Muscle of arm (tissue), 1 donor: ENCODE measurements at regions not wholly inside any gene's neighbourhood (a gene's known extent, or its start where the extent isn't known, plus 50 kb on each side); places are given as distances from the start of the nearest gene placed in this dataset.
"Not testable (repeated sequence)": the region's sequence is repeated elsewhere in the genome, so short reads cannot be mapped to it uniquely, and the experiment has no call there.

Experiments used
- DNase-seq: peaks from one replicate; pipeline ENCODE4 v3.0.0-alpha.2; 2013

GRCh38 chr2:7530001-7530400 is 612.8 kb downstream of the RNF144A start:
- DNase-seq: no peak

- DNase-seq: no peak
Observed at GRCh38 chr2:7539077-7539476, 621.9 kb downstream of the RNF144A start.

GRCh38 chr2:7539760-7540159 is 622.5 kb downstream of the RNF144A start:
- DNase-seq: no peak

- DNase-seq: no peak
Observed at GRCh38 chr2:7552825-7553570, 635.8 kb downstream of the RNF144A start.

- DNase-seq: no peak
Observed at GRCh38 chr2:7555260-7555659, 638.0 kb downstream of the RNF144A start.

- no peak for DNase-seq
Observed at GRCh38 chr2:7557376-7557775, 640.2 kb downstream of the RNF144A start.

- no peak for DNase-seq
Observed at GRCh38 chr2:7559791-7560190, 642.6 kb downstream of the RNF144A start.

DNA sequence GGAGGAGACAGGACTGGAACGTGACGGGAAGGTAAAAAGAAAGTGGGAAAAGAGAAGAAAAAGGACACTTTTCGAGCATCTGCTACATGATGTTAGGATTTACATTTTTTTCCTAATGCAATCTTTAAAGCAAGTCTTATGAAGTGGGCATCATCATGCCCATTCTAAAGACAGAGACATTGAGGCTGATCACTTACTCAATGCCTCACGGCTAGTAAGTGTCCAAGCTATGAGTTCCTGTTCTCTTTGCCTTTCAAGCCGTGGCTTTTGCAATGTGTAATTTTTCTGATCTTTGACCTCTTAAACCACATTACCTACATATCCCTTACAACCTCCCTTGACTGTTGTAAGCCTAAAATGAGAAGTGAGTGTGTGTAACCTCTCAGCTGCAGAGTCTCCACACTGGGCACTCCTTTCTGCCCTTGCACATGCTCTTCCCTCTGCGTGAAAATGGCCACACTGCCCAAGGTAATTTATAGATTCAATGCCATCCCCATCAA is 649.2 kb downstream of the RNF144A start:
- no peak for DNase-seq

DNA sequence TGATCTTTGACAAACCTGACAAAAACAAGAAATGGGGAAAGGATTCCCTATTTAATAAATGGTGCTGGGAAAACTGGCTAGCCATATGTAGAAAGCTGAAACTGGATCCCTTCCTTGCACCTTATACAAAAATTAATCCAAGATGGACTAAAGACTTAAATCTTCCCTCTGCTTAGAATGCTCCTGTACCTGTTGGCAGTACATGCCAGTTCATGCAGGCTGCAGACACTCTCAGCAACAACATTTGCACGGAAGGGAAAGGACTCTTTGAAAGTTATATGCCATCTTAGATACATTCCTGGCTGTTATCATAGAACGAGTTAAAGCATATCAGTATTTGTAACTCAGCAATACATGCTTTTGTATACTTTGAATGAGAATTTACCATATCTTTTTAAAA is 649.9 kb downstream of the RNF144A start:
- DNase-seq: not testable (repeated sequence)

- DNase-seq: no peak
Observed at GRCh38 chr2:7567646-7568045, 650.4 kb downstream of the RNF144A start.

DNA sequence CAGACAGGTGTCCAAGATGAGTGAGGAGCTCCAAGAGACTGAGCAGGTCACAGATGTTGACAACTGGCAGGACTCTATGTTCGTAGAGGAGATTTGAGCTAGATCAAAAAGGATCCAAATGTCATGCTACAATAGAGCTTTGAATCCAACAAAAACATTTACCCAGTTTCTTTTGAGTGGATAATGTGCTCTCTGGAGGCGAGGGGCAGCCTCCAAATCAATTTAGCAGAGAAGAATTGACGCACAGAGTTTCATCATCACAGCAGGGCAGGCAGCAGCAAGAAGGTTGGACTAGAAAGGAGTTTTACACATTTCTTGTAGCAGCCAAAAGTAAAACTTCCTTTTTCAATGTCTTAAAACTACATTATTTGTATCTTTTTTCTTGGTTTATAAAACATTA is 653.0 kb downstream of the RNF144A start:
- no peak for DNase-seq

DNA sequence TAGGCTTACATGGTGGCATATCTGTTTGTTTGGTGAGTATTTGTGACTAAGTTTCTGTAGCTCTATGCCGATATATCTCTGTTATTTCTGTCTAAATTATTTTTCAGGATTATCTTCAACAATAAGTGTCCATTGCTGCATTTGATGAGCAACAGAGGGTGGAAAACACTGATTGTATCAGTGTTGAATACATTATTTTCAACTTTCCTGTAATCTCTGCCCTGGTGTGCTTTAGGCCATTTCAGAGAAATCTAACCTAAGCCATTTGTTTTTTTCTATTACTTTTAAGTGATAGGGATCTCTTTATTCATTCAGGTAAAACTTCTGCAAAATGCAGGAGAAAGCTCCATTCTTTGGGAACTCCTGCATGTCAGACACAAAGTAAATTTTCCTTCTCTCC is 654.5 kb downstream of the RNF144A start:
- DNase-seq: no peak

DNA sequence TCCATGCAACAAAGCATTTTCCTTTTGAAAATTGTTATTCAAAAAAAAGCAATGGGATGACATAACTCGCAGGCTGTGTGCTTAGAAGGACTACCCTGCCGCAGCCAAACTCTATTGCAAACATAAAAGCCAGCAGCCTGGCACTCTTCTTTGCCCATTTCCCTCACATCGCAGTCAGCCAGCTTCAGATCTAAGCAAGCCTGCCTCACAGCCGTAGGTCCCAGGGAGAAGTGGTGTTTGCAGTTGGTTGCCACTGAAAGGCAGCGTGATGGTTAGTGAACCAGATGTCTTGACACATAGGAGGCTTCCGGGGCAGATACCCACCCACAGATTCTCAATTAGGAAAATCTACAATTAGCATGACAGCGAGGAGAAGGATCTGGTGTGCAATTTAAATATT is 655.2 kb downstream of the RNF144A start:
- DNase-seq: no peak

- DNase-seq: no peak
Observed at GRCh38 chr2:7573166-7573825, 656.1 kb downstream of the RNF144A start.

GRCh38 chr2:7574385-7574784 is 657.2 kb downstream of the RNF144A start:
- no peak for DNase-seq

DNA sequence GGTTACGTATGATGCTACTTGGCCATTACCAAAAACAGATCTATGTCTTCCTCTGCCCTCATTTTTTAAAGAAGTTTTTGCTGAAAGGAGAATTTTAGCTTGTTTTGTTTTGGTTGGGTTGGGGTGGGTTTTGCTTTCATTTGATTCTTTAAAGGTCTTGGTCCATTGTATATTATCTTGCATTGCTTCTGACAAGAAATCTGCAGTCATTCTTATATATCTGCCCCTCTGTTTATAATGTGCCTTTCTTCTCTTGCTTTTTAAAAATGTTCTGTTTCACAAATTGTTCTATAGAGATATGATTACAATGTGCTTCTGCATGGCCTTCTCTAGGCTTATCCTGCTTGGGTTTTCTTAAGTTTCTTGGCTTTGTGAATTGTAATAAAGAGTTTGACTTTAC is 660.6 kb downstream of the RNF144A start:
- DNase-seq: no peak

GRCh38 chr2:7584017-7584416 is 666.8 kb downstream of the RNF144A start:
- no peak for DNase-seq

GRCh38 chr2:7586898-7587297 is 669.7 kb downstream of the RNF144A start:
- DNase-seq: no peak

- DNase-seq: no peak
Observed at GRCh38 chr2:7588295-7588694, 671.1 kb downstream of the RNF144A start.

- DNase-seq: no peak
Observed at GRCh38 chr2:7592618-7593140, 675.5 kb downstream of the RNF144A start.

GRCh38 chr2:7593360-7593759 is 676.1 kb downstream of the RNF144A start:
- DNase-seq: peak; percentile 11

DNA sequence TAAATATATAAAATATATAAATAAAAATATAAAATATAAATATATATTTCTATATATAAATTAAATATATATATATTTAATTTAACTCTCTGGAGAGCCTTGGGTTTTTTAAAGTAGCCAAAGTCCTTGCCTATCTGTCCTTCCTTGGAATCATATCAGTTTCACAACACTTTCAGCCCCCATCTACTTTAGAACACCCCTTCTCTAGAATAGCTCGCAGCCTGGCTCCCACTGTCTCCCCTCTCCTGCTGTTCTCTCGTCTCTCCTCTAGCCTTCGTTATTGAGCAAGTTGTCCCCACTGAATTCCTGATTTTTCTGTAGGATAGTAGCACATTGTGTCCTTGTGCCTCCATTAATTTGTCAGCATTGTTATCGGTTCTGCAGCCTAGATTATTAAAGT is 677.0 kb downstream of the RNF144A start:
- no peak for DNase-seq

- no peak for DNase-seq
Observed at GRCh38 chr2:7595206-7595605, 678.0 kb downstream of the RNF144A start.
